Epithelial cell of proximal tubule (primary cell): ENCODE measurements at regions not wholly inside any gene's neighbourhood (a gene's known extent, or its start where the extent isn't known, plus 50 kb on each side); places are given as distances from the start of the nearest gene placed in this dataset.

Experiments
- DNase-seq: peaks from one replicate; pipeline ENCODE4 v3.0.0-alpha.2; 2011; ENCODE audit warnings: low read depth
- H3K4me3 ChIP-seq: 2 replicates; pipeline ENCODE4 v1.5.1; 2011; ENCODE audit warnings: low read depth, mild to moderate bottlenecking, low read length
- CTCF ChIP-seq: conservative IDR thresholded peaks from 2 replicates; pipeline ENCODE4 v1.5.1; 2012; ENCODE audit warnings: low read depth, mild to moderate bottlenecking, low read length

GRCh38 chr2:84319581-84319980 is 139.5 kb downstream of the SUCLG1 start:
- no peak for TF ChIP-seq CTCF
- no peak overlapping the region for H3K4me3 ChIP-seq
- DNase-seq: no peak

- no peak for DNase-seq
- no peak overlapping the region for H3K4me3 ChIP-seq
- TF ChIP-seq CTCF: no peak
Measured at GRCh38 chr2:84317135-84317534, 141.9 kb downstream of the SUCLG1 start.

GRCh38 chr2:84314901-84315330 is 144.2 kb downstream of the SUCLG1 start:
- DNase-seq: peak; percentile 25
- H3K4me3 ChIP-seq: no peak overlapping the region
- TF ChIP-seq CTCF: peak; percentile 99

- no peak for DNase-seq
- no peak overlapping the region for H3K4me3 ChIP-seq
- no peak for TF ChIP-seq CTCF
Measured at GRCh38 chr2:84314250-84314649, 144.8 kb downstream of the SUCLG1 start.

- TF ChIP-seq CTCF: no peak
- no peak overlapping the region for H3K4me3 ChIP-seq
- DNase-seq: peak; percentile 3
Measured at GRCh38 chr2:84309281-84309680, 149.8 kb downstream of the SUCLG1 start.

- no peak for TF ChIP-seq CTCF
- H3K4me3 ChIP-seq: no peak overlapping the region
- DNase-seq: no peak
Measured at GRCh38 chr2:84306361-84306760, 152.7 kb downstream of the SUCLG1 start.

- peak; percentile 23 for DNase-seq
- TF ChIP-seq CTCF: peak; percentile 94
- H3K4me3 ChIP-seq: no peak overlapping the region
Measured at GRCh38 chr2:84302513-84303412, 156.3 kb downstream of the SUCLG1 start.
